GM06990 (cell line): ENCODE measurements at regions not wholly inside any gene's neighbourhood (a gene's known extent, or its start where the extent isn't known, plus 50 kb on each side); places are given as distances from the start of the nearest gene placed in this dataset.

ENCODE experiments used
- DNase-seq: peaks from one replicate; pipeline ENCODE4 v3.0.0-alpha.2; 2011; ENCODE audit not compliant: insufficient read length; ENCODE audit errors: extremely low read depth
- H3K27me3 ChIP-seq: replicated peaks from 2 replicates; pipeline ENCODE4 v1.6.0; 2011; ENCODE audit warnings: low read length; ENCODE audit not compliant: control insufficient read depth, insufficient read depth
- H3K36me3 ChIP-seq: 2 replicates; pipeline ENCODE4 v1.5.1; 2011; ENCODE audit warnings: low read length; ENCODE audit not compliant: control insufficient read depth, insufficient read depth
- H3K4me3 ChIP-seq: replicated peaks from 2 replicates; pipeline ENCODE4 v1.5.1; 2011; ENCODE audit warnings: low read depth, mild to moderate bottlenecking, control low read depth, low read length
- CTCF ChIP-seq: IDR thresholded peaks from 2 replicates; pipeline ENCODE4 v1.5.1; 2011; ENCODE audit warnings: low read length, control low read depth, mild to moderate bottlenecking, inconsistent platforms; ENCODE audit not compliant: insufficient read depth, poor library complexity, severe bottlenecking

DNA sequence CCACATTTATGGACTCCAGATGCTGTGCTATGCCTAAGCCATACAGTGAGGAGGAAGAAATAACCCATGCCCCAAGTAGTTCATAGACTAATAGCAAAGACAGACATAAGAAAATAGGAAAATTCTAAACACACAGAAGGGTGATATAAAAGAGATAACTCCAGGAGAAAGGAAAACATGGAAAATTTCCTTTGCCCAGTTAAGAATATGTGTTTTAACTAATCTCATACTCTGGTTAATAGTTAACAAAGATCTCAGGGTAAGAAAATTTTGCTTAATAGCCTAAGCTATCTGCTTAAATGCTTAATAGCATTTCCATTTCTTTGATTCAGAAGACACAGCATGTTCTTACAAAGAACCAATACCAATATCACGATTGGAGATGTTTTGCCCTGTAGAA lies 358.0 kb downstream of the MSX2 start:
- no peak for TF ChIP-seq CTCF
- no peaks in the 10 kb centered on the region for H3K27me3 ChIP-seq
- no peak overlapping the region for H3K4me3 ChIP-seq
- no peak for DNase-seq
- no peaks in the 10 kb centered on the region for H3K36me3 ChIP-seq

DNA sequence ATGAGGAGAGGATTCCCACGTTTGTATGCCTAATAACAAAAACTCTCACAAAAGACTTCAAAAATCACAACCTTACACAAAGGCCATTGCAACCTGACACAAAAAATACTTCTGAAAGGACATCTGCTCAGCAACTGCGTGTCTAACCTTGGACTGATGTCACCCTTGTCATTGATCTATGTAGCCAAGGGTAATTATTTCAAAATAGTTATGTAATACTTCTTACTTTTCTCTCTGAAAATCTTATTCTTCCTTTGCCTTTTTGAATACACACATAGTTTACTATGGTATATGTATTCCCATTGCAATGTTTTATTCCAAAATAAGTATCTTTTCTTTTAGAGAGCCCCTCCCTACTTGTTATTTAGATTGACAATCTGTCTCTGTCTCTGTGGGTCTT lies 355.3 kb downstream of the MSX2 start:
- no peaks in the 10 kb centered on the region for H3K36me3 ChIP-seq

DNA sequence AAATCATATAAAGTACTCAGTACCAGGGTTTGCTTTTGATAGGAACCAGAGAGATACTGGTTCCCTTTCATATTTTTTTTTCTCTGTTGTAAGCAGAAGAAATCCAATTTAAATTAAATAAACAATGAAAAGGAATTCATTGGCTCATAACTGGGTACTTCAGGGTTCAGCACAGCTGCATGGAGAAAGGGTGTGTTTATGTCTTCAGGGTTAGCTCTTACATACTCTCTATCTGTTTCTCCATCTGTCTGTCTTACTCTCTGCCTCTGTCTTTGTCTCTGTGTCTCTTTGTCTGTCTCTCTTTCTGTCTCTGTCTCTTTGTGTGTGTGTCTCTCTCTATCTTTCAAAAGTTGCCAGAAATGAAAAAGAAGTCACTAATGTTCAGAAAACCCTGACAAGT lies 345.9 kb downstream of the MSX2 start:
- H3K27me3 ChIP-seq: no peaks in the 10 kb centered on the region
- DNase-seq: no peak
- no peaks in the 10 kb centered on the region for H3K36me3 ChIP-seq
- no peak for TF ChIP-seq CTCF
- no peak overlapping the region for H3K4me3 ChIP-seq

More for the DNA sequence above, 355.3 kb downstream of the MSX2 start:
- no peak for TF ChIP-seq CTCF
- Histone ChIP-seq H3K27me3 (no peaks in the 10 kb centered on the region), H3K4me3 (no peak overlapping the region)
- no peak for DNase-seq

GRCh38 chr5:175060257-175060656 lies 335.9 kb downstream of the MSX2 start:
- Histone ChIP-seq H3K36me3 (no peaks in the 10 kb centered on the region), H3K4me3 (no peak overlapping the region), H3K27me3 (no peaks in the 10 kb centered on the region; the same call in 1 of the 2 replicates)
- DNase-seq: no peak
- TF ChIP-seq CTCF: no peak

GRCh38 chr5:175059687-175060211 lies 335.4 kb downstream of the MSX2 start:
- no peaks in the 10 kb centered on the region; the same call in 1 of the 2 replicates for H3K27me3 ChIP-seq
- TF ChIP-seq CTCF: no peak
- no peaks in the 10 kb centered on the region for H3K36me3 ChIP-seq
- peak; percentile 8 for DNase-seq
- H3K4me3 ChIP-seq: no peak overlapping the region

- no peak for DNase-seq
- H3K27me3 ChIP-seq: no peaks in the 10 kb centered on the region; the same call in 1 of the 2 replicates
- H3K36me3 ChIP-seq: no peaks in the 10 kb centered on the region
- H3K4me3 ChIP-seq: no peak overlapping the region
- no peak for TF ChIP-seq CTCF
These were observed 332.4 kb downstream of the MSX2 start for GRCh38 chr5:175056831-175057230.
